Uterus (tissue), 3 donors: ENCODE measurements at regions not wholly inside any gene's neighbourhood (a gene's known extent, or its start where the extent isn't known, plus 50 kb on each side); places are given as distances from the start of the nearest gene placed in this dataset.

Experiments used
- DNase-seq, 2 donors: peaks; one replicate each; pipeline ENCODE4 v3.0.0-alpha.2; 2019 to 2020
- H3K27ac ChIP-seq, 2 donors: fragments of 200-600 bp; sonication (generic); 1 replicate in 1 of 2; 2 replicates in 1 of 2; pipeline ENCODE4 v1.5.1; 2016 to 2018
- H3K27me3 ChIP-seq, 2 donors: fragments of 200-600 bp; sonication (generic); one replicate each; pipeline ENCODE4 v1.5.1; 2018 to 2019; ENCODE audit warnings: control low read depth in 1 of 2
- H3K36me3 ChIP-seq, 2 donors: fragments of 200-600 bp; sonication (generic); one replicate each; pipeline ENCODE4 v1.5.1; 2019; ENCODE audit warnings: control low read depth in 1 of 2
- H3K4me1 ChIP-seq, 2 donors: fragments of 200-600 bp; sonication (generic); one replicate each; pipeline ENCODE4 v1.5.1; 2018 to 2019; ENCODE audit warnings: control low read depth in 1 of 2
- H3K4me3 ChIP-seq, 2 donors: fragments of 200-600 bp; sonication (generic); 1 replicate in 1 of 2; 2 replicates in 1 of 2; pipeline ENCODE4 v1.5.1; 2018 to 2019; ENCODE audit warnings: mild to moderate bottlenecking in 1 of 2
- H3K9me3 ChIP-seq, 2 donors: fragments of 200-600 bp; sonication (generic); one replicate each; pipeline ENCODE4 v1.5.1; 2019; ENCODE audit warnings: control low read depth in 1 of 2
- CTCF ChIP-seq, 4 experiments: fragments of 200-600 bp in 2 of 4; fragments of 450-650 bp in 2 of 4; sonication (generic) in 2 of 4; IDR thresholded peaks; one replicate each; pipeline ENCODE4 v1.5.1; 2016 to 2019; ENCODE audit warnings: antibody characterized with exemption in 4 of 4, mild to moderate bottlenecking in 2 of 4, moderate library complexity in 1 of 4
- POLR2A ChIP-seq, 2 donors: fragments of 450-650 bp; IDR thresholded peaks; one replicate each; pipeline ENCODE4 v1.6.1; 2016; ENCODE audit warnings: antibody characterized with exemption in 2 of 2, mild to moderate bottlenecking in 1 of 2, moderate library complexity in 1 of 2
- intact Hi-C: fragments of 100-400 bp; cut with DNase I; formaldehyde crosslinking; loops from one replicate; pipeline ENCODE4 v1.15.1; 2023; ENCODE audit warnings: low total_unique reads
- donor health status: DM: yes; HTN: yes; CAD: no.

DNA sequence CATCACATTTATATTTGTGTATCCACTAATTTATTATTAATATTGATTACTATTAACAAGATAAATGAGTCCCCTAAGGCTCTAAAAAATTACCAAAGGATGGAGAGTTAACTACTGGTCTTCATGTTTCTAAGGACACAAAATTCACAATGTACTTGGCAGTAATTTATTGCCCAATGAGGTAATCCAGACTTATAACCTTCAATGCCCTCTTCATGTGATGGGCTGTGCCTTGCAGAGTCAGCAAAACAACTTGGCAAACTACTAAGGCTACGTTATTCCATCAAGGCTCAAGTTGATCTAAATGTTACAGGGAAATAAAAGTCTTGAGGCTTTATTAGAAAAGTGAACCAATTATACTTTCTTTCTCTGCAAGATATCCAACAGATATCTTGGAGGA, 804.9 kb upstream of the NXPH2 start:
- no peak for DNase-seq
- TF ChIP-seq CTCF (IDR thresholded peaks at IDR 0.05) (no peak), POLR2A (IDR thresholded peaks at IDR 0.05) (no peak)
- Histone ChIP-seq H3K27ac (no peak overlapping the region), H3K36me3 (no peaks in the 10 kb centered on the region), H3K4me3 (no peak overlapping the region), H3K27me3 (no peaks in the 10 kb centered on the region), H3K4me1 (no peaks in the 10 kb centered on the region), H3K9me3 (no peaks in the 10 kb centered on the region)
- intact Hi-C loops, result no loop called here

- intact Hi-C loops, result no loop called here
- Histone ChIP-seq H3K27ac (no peak overlapping the region), H3K9me3 (no peaks in the 10 kb centered on the region), H3K4me3 (no peak overlapping the region), H3K27me3 (no peaks in the 10 kb centered on the region), H3K4me1 (no peaks in the 10 kb centered on the region), H3K36me3 (no peaks in the 10 kb centered on the region)
- no peak for DNase-seq
- TF ChIP-seq POLR2A (IDR thresholded peaks at IDR 0.05), result no peak
- no peak for TF ChIP-seq CTCF (IDR thresholded peaks at IDR 0.05)
These were observed 794.2 kb upstream of the NXPH2 start for GRCh38 chr2:139574371-139574770.

GRCh38 chr2:139556789-139557188, 776.6 kb upstream of the NXPH2 start:
- DNase-seq, result no peak
- no peak overlapping the region for H3K27ac ChIP-seq
- no peaks in the 10 kb centered on the region for H3K9me3 ChIP-seq
- no peaks in the 10 kb centered on the region for H3K36me3 ChIP-seq
- no peak overlapping the region for H3K4me3 ChIP-seq
- intact Hi-C loops, result no loop called here
- no peaks in the 10 kb centered on the region for H3K27me3 ChIP-seq
- no peaks in the 10 kb centered on the region for H3K4me1 ChIP-seq
- TF ChIP-seq POLR2A (IDR thresholded peaks at IDR 0.05) (no peak), CTCF (IDR thresholded peaks at IDR 0.05) (no peak)

DNA sequence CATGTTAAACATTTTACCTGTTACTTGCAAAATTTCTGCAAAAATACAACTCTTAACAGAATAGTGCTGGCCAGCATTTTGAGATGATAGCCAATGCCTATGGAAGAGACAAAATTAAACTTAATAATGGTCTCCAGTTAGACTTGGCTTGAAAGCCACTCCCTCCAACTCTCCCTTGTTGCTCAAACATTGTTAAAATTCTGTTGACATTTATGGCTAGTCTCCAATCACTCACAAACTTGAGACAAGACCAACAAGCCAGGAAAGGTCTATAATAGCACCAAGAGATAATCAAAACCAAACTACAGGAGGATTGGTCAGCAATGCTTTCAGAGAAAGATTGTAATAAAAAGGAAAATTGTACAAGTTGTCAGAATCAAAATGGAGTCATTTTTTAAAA, 770.7 kb upstream of the NXPH2 start:
- no peaks in the 10 kb centered on the region for H3K4me1 ChIP-seq
- H3K36me3 ChIP-seq, result no peaks in the 10 kb centered on the region
- no peaks in the 10 kb centered on the region for H3K9me3 ChIP-seq
- no peak overlapping the region for H3K4me3 ChIP-seq
- TF ChIP-seq POLR2A (IDR thresholded peaks at IDR 0.05) (no peak), CTCF (IDR thresholded peaks at IDR 0.05) (no peak)
- no peak overlapping the region for H3K27ac ChIP-seq
- no peak for DNase-seq
- intact Hi-C loops, result no loop called here
- H3K27me3 ChIP-seq, result no peaks in the 10 kb centered on the region

- Histone ChIP-seq H3K4me3 (no peak overlapping the region), H3K27me3 (no peaks in the 10 kb centered on the region), H3K27ac (no peak overlapping the region), H3K4me1 (no peaks in the 10 kb centered on the region), H3K9me3 (no peaks in the 10 kb centered on the region), H3K36me3 (no peaks in the 10 kb centered on the region)
- no peak for DNase-seq
- intact Hi-C loops, result no loop called here
- TF ChIP-seq CTCF (IDR thresholded peaks at IDR 0.05) (no peak), POLR2A (IDR thresholded peaks at IDR 0.05) (no peak)
These were observed 770.2 kb upstream of the NXPH2 start for GRCh38 chr2:139550341-139550740.
